AG08396 (cell line): ENCODE measurements at regions not wholly inside any gene's neighbourhood (a gene's known extent, or its start where the extent isn't known, plus 50 kb on each side); places are given as distances from the start of the nearest gene placed in this dataset.
A peak's percentile ranks its signal among the peaks of the same experiment; 100 is the strongest.

Experiments
- DNase-seq: peaks from one replicate; pipeline ENCODE4 v3.0.0; 2012; ENCODE audit warnings: low spot score, mixed read lengths

GRCh38 chr16:74094962-74095361 lies 201.7 kb upstream of the PSMD7 start:
- DNase-seq = no peak

GRCh38 chr16:74094514-74094913 lies 202.1 kb upstream of the PSMD7 start:
- no peak for DNase-seq

- DNase-seq = no peak
Measured at GRCh38 chr16:74092336-74092735, 204.3 kb upstream of the PSMD7 start.

DNA sequence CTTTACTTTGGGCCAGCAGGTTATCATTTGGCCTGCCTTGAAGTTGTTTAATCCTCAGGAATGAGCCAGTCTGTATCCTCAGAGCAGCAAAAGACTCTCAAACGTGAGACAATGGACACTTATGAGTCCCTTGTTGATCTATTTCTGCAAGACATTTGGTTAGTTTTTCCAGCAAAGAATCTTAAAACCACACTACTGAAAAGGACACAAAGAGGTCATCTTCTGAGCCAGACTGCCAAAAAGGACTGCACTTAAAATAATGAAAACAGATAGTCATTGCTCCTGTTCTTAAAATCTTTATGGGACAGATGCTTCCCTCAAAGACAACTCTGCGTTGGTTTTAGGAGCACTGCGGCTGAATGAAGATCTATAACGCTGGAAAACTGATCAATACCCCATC lies 205.7 kb upstream of the PSMD7 start:
- DNase-seq = no peak

DNA sequence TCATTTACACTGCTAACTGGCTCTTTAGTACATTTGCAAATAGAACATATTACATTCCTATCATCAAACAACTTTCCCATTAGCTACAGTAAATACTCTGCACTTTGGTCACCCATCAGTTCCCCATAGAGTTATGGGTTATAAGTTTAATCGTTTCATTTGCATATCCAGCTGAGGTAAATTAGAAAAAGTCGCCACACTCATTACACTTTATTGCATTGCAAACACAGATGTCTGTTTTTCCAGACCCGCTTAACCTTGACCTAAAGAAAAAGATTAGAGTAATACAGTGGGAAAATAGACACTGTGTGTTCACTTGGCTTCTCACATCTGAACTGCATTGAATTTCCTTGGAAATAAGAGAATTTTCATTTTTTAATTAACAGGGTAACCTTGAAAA lies 213.1 kb upstream of the PSMD7 start:
- no peak for DNase-seq

- no peak for DNase-seq
Measured at GRCh38 chr16:74080311-74080710, 216.3 kb upstream of the PSMD7 start.

GRCh38 chr16:74079232-74079586 lies 217.4 kb upstream of the PSMD7 start:
- DNase-seq = no peak

DNA sequence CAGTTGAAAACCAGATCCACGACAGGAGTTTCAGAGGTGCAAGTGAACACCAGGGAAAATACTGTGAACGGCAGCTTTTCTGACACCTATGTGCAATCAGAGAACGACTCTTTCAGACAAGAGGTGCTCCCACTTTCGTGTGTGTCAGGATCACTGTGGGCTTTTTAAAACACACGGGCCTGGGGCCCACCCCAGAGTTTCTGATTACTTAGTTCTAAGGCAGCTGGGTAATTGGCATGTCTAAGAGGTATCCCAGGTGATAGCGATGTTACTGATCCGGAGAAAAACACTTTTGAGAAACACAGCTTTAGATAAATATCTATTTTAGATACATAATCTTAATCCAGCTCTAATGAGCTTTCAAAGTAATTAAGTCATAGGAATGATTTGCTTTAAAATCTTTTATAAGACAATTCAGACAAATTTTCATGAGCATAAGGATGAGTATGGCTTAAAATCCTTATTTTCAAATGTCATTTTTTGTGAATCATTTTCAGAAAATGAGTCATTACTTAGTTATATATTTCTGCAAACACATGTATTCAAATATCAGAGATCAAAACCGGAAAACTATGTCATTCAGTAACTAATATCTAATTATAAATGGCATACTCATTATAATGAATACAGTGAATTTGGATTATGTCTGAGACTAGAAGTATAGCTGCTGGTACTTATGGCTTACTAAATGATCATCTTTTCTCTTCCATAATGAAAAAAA lies 217.9 kb upstream of the PSMD7 start:
- DNase-seq = no peak

- no peak for DNase-seq
Measured at GRCh38 chr16:74076568-74076967, 220.0 kb upstream of the PSMD7 start.

DNA sequence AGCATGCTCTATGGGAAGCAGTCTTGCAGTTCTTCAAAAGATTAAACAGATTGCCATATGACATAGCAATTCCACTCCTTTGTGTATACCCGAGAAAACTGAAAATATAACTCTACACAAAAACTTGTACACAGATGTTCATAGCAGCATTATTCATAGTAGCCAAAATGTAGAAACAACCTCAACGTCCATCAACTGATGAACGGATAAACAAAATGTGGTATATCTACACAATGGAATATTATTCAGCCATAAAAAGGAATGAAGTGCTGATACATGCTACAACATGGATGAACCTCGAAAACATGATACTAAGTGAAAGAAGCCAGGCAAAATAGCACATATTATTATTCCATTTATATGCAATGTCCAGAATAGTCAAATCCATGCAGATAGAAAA lies 221.2 kb upstream of the PSMD7 start:
- DNase-seq = no peak

GRCh38 chr16:74073456-74073855 lies 223.2 kb upstream of the PSMD7 start:
- DNase-seq = peak; percentile 7

- no peak for DNase-seq
Measured at GRCh38 chr16:74071996-74072535, 224.5 kb upstream of the PSMD7 start.

DNA sequence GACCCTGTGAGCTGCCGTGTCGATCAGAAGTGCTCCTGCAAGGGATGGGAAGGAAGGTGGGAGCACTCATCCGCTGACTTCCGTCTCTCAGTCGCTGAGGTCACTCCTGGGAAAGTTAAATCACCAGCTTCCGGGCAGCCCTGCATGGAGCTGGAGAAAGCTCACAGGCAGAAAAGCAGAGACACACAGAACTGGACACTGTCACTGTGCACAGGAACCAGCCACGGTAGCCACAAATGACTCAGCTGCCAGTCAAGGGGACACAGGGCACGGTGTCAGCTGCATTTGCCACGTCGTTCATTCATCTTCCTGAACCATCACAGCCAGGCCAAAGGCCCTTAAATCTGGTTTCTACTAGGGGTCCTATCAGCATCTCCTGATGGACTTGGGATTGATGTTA lies 226.4 kb upstream of the PSMD7 start:
- DNase-seq = no peak

DNA sequence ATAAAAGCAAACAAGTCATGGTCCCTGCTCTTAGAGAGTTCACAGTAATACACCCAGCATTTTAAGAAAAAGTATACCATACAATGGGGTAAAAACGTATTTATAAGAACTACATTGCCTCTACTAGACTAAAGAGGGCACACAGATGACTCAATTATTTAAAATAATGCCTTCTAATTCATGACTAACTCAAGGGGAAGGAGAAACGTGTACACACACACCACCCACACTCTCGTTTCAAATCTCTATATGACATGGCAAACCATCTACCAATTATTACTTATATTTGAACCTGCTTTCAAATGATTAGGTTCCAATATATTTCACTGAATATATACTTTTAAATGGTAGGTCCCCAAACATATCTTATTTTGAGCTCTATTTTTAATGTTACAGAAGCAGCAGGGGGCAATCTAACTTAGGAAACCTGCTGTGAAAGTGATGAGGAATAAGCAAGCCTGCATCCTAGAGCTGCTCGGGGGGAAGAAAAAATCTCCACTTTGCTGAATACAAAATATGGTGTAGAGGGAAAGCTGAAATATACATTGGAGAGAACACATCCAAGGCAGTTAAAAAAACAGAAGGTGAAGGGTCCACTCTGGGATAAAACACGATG lies 232.4 kb upstream of the PSMD7 start:
- no peak for DNase-seq

GRCh38 chr16:74053826-74054225 lies 242.8 kb upstream of the PSMD7 start:
- DNase-seq = no peak

GRCh38 chr16:74053312-74053711 lies 243.3 kb upstream of the PSMD7 start:
- no peak for DNase-seq

- DNase-seq = no peak
Measured at GRCh38 chr16:74052016-74052415, 244.6 kb upstream of the PSMD7 start.

- DNase-seq = no peak
Measured at GRCh38 chr16:74049027-74049426, 247.6 kb upstream of the PSMD7 start.

DNA sequence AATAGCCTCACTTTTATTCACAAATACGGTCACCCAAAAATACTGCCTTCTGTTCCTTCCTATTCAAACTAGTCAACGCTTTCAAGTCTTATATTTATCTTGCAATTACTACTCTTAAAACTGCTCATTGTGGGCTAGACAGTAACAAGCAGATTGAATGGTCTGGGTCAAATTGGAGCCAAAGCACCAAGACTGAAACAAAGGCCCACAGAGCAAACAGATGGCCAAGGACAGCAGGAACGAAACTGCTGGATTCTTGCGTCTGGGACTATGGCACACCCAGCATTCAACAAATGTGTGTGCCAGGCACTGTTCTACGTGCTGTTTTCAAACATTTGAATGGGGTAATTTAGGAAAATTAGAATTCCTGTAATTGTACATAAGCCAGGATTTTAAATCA lies 250.1 kb upstream of the PSMD7 start:
- no peak for DNase-seq

- no peak for DNase-seq
Measured at GRCh38 chr16:74045513-74045912, 251.1 kb upstream of the PSMD7 start.

DNA sequence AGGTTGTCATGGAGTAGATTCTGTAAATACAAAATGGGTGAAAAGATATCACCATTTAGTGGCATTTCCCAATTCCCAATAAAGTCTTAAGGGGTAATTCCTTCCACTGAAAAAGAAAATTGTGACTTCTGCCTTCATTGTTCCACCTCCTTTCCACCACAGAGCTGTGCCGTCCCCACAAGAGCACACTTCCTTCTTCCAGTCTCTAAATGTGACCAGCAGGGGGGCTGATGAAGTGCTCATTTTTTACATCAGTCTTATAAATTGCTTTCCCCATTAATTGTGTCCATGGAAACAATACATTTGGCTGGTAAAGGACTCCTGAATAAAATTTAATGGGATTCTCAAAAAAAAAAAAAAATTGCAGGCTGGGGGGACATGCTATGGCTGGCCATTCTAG lies 260.8 kb upstream of the PSMD7 start:
- peak; percentile 18 for DNase-seq

DNA sequence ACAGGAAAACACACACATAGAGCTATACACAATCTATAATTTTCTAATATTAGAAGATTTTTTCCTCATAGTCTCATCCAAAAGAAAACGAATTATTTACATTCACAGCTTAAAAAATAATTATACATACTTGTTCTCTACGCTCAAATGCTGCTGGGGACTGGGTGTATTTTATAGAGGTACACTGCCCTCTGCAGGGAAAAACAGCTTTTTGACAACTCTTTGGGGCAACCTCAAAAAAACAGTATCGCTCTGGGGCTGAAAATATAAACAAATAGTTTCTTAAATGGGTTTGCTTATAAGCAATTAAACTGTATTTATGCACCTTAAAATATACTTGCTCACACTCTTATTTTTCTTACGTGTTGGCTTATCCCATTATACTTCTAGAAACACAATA lies 261.8 kb upstream of the PSMD7 start:
- DNase-seq = peak; percentile 16

DNA sequence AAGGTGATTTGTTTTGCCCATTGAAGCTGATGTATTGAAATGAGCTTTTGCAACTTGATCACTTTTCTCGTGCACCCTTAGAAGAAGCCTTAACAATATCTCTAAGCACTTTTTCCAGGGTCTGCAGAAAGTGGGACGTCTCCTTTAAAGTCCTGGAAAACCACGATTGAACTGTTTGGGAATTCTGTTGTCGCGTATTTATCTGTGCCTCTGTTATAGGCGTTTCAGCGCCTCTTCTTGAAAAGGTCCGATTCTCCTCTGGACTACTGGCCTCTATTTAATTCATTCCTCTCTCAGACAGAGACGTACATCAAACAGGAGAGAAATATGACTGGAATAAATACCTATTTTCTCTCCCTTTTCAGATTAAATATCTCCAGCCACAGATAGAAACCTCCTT lies 262.4 kb upstream of the PSMD7 start:
- no peak for DNase-seq

DNA sequence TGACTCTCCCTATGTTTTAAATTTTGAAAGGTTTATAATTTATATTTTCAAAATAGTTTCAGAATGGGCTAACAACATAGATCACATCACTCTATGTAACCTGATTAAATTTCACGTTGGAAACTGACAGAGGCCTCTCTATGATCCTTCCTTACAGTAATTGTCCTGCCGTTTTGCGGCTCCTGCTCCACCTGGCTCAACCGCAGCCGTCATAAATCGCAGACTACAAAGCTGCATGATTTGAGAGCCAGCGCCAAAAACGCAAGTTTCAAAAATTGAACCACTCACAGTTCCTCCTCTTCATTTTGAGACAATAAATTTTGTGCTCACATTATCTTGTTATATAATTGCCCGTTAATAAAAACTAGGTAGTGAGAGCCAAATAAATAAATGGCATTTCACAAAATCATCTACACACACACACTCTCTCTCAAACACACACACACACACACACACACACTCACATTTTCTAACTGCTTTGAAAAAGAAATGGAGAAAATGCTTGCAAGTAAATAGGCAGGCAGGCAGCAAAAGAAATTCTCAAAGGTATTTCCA lies 263.1 kb upstream of the PSMD7 start:
- no peak for DNase-seq
